ENCODE measurements at regions not wholly inside any gene's neighbourhood (a gene's known extent, or its start where the extent isn't known, plus 50 kb on each side); places are given as distances from the start of the nearest gene placed in this dataset.

DNA sequence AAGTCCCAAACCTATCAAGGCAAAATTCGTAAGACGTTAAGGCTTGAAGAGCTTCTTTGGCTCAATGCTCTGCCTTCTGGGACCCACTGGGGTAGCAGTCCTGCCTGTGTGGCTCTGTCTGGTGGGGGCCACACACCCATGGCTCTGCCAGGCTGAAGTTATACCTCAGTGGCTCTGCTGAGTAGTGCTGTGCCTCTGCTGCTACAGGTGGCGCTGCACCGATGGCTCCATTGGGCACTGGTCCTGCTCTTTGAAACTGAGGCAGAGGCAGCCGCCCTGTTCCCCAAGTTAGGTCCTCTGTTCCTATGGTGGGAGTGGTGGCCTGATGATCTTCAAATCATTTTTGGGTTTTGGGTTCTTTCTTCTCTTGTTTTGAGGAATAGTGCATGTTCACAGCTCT, 68.0 kb upstream of the AP4E1 start:
- H3K4me1 ChIP-seq (replicated peaks), result no peaks in the 10 kb centered on the region
- no peak overlapping the region for H3K27ac ChIP-seq
- no peak for TF ChIP-seq POLR2A (IDR thresholded peaks at IDR 0.05)
- TF ChIP-seq, protein P1, sequence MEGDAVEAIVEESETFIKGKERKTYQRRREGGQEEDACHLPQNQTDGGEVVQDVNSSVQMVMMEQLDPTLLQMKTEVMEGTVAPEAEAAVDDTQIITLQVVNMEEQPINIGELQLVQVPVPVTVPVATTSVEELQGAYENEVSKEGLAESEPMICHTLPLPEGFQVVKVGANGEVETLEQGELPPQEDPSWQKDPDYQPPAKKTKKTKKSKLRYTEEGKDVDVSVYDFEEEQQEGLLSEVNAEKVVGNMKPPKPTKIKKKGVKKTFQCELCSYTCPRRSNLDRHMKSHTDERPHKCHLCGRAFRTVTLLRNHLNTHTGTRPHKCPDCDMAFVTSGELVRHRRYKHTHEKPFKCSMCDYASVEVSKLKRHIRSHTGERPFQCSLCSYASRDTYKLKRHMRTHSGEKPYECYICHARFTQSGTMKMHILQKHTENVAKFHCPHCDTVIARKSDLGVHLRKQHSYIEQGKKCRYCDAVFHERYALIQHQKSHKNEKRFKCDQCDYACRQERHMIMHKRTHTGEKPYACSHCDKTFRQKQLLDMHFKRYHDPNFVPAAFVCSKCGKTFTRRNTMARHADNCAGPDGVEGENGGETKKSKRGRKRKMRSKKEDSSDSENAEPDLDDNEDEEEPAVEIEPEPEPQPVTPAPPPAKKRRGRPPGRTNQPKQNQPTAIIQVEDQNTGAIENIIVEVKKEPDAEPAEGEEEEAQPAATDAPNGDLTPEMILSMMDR (IDR thresholded peaks at IDR 0.05), result no peak
- no peak for TF ChIP-seq POLR2AphosphoS5 (IDR thresholded peaks at IDR 0.05)
- WGBS, result 90% methylated on average over 5 of the region's 5 CpGs
- no peaks in the 10 kb centered on the region for H3K9me3 ChIP-seq
- DNase-seq (ENCODE audit: low spot score), result no peak
- H3K4me3 ChIP-seq, result no peak overlapping the region
- intact Hi-C loops (cut with DNase I), result no loop called here
- H3K36me3 ChIP-seq, result no peaks in the 10 kb centered on the region
- no peaks in the 10 kb centered on the region for H3K27me3 ChIP-seq (replicated peaks; ENCODE audit: insufficient read depth)

DNA sequence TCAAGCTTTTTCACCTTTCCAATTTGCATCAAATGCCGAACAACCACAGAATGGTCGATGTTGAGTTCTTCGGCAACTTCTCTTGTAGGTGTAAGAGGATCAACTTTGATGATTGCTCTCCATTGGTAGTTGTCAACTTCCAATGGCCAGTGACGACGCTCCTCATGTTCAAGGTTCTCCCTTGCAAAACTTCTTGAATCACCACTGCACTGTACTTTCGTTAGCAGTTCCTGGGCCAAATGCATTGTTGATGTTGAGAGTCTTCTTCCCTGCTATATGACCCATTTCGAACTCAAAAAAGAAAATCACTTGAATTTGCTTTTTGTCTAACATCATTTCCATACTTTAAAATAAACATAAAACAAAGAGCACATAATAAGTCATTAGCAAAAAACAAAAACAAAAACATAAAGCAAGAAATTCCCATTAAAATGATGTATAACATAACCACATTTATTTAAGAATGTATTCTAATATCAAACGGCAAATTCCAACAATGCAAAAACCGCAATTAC, 71.2 kb upstream of the AP4E1 start:
- 96% methylated on average over 9 of the region's 9 CpGs for WGBS
- TF ChIP-seq, protein P1 (IDR thresholded peaks at IDR 0.05), result no peak
- no peak for TF ChIP-seq POLR2A (IDR thresholded peaks at IDR 0.05)
- no peak for TF ChIP-seq POLR2AphosphoS5 (IDR thresholded peaks at IDR 0.05)
- Histone ChIP-seq H3K27me3 (replicated peaks; ENCODE audit: insufficient read depth) (no peaks in the 10 kb centered on the region), H3K9me3 (no peaks in the 10 kb centered on the region), H3K4me3 (no peak overlapping the region), H3K36me3 (no peaks in the 10 kb centered on the region), H3K4me1 (replicated peaks) (no peaks in the 10 kb centered on the region), H3K27ac (no peak overlapping the region)
- DNase-seq (ENCODE audit: low spot score), result no peak
- intact Hi-C loops (cut with DNase I), result no loop called here

DNA sequence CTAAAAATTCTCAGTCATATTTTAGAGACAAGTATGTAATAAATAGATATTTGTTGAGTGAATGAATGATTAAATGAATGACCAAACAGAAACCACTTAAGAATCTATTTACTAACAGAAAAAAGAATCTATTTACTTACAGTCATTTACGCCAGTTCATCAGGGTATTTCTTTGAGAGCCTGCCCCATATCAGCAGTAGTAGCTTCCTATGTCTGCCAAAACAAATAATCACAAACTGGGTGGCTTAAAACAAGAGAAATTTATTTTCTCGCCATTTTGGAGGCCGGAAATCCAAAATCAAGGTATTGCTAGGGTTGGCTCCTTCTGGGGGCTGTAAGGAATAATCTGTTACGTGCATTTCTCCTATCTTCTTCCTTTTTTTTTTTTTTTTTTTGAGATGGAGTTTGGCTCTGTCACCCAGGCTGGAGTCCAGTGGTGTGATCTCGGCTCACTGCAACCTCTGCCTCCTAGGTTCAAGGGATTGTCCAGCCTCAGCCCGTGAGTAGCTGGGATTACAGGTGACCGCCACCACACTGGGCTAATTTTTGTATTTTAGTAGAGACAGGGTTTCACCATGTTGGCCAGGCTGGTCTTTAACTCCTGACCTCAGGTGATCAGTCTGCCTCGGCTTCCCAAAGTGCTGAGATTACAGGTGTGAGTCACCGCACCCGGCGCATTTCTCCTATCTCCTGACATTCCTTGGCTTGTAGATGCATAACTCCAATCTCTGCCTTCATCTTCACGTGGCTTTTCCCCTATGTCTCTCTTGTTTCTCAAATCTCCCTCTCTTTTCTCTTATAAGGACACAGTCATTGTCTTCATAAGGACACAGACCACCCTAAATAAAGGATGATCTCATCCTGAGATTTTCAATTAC, 65.2 kb upstream of the SPPL2A start:
- TF ChIP-seq POLR2AphosphoS5 (IDR thresholded peaks at IDR 0.05) (no peak), POLR2A (IDR thresholded peaks at IDR 0.05) (no peak)
- TF ChIP-seq, protein P1 (IDR thresholded peaks at IDR 0.05), result no peak
- intact Hi-C loops (cut with DNase I), result no loop called here
- no peak for DNase-seq (ENCODE audit: low spot score)
- Histone ChIP-seq H3K27ac (no peak overlapping the region), H3K36me3 (no peaks in the 10 kb centered on the region), H3K4me1 (replicated peaks) (no peaks in the 10 kb centered on the region), H3K9me3 (no peaks in the 10 kb centered on the region), H3K27me3 (replicated peaks; ENCODE audit: insufficient read depth) (no peaks in the 10 kb centered on the region), H3K4me3 (no peak overlapping the region)
- 81% methylated on average over 12 of the region's 12 CpGs for WGBS

DNA sequence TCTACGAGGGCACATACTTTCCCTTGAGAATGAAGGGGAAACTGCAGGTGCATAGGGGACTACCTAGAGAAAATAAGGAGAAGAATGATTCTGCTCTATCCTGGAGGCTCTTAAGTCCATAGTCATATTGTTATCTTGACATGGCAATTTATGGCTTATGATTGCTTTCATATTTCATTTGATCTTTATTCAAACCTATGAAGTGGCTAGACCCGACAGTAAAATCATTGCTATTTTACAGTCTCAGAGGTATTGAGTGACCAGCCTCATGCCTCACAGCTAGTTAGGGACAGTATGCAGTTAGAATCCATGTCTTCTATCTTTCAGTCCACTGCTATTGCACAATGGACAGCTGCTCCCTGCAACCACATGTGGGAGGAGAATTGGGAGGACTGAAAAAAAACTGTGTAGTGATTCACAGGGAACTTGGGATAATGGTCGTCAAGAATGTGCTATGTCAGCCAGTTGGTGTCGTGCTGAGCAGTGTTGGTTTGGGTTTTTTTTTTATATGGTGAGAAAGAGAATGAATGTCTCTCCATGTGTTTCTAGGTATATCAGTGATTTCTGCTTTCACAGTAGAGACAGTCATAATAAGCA, 63.2 kb upstream of the SPPL2A start:
- TF ChIP-seq POLR2A (IDR thresholded peaks at IDR 0.05) (no peak), POLR2AphosphoS5 (IDR thresholded peaks at IDR 0.05) (no peak)
- TF ChIP-seq, protein P1 (IDR thresholded peaks at IDR 0.05), result no peak
- no peak for DNase-seq (ENCODE audit: low spot score)
- intact Hi-C loops (cut with DNase I), result no loop called here
- Histone ChIP-seq H3K9me3 (no peaks in the 10 kb centered on the region), H3K27me3 (replicated peaks; ENCODE audit: insufficient read depth) (no peaks in the 10 kb centered on the region), H3K36me3 (no peaks in the 10 kb centered on the region), H3K27ac (no peak overlapping the region), H3K4me3 (no peak overlapping the region), H3K4me1 (replicated peaks) (no peaks in the 10 kb centered on the region)
- 37% methylated on average over 4 of the region's 4 CpGs for WGBS

Measured in prostate gland (tissue), 2 donors.